ENCODE measurements at regions not wholly inside any gene's neighbourhood (a gene's known extent, or its start where the extent isn't known, plus 50 kb on each side); places are given as distances from the start of the nearest gene placed in this dataset.

DNA sequence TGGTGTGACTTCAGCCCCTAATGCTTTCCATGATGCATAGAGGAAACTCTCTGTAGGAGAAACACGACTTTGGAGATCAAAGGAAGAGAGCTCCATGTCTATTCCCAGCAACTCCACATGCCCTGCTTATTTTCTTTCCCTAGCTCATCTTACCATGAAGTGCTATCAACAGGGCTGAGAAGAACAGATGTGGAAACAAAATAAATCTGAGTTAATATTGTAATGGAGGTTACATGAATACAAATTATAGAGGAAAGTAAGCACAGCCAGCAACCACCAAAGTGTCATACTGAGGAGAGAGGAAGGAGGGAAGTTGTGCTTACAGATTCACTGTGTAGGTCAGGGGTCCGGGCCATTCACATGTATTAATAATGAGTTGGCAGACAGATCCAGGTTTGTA lies 157.5 kb downstream of the RFPL4B start:
- H3K4me3 ChIP-seq (ENCODE audit: low read depth, low read length), result no peak overlapping the region
- POLR2A ChIA-PET, result no interaction called here
- CTCF ChIA-PET, result no interaction called here
- no peak for TF ChIP-seq CTCF (IDR thresholded peaks at IDR 0.05; ENCODE audit: insufficient read depth, low read length, missing control alignments)
- no peak for DNase-seq (ENCODE audit: low read depth, low spot score)

- DNase-seq (ENCODE audit: low read depth, low spot score), result no peak
- POLR2A ChIA-PET, result no interaction called here
- no peak for TF ChIP-seq CTCF (IDR thresholded peaks at IDR 0.05; ENCODE audit: insufficient read depth, low read length, missing control alignments)
- CTCF ChIA-PET, result no interaction called here
- H3K4me3 ChIP-seq (ENCODE audit: low read depth, low read length), result no peak overlapping the region
These were observed 164.3 kb downstream of the RFPL4B start for GRCh38 chr6:112511441-112511840.

GRCh38 chr6:112513175-112513574 lies 166.0 kb downstream of the RFPL4B start:
- POLR2A ChIA-PET, result no interaction called here
- no peak overlapping the region for H3K4me3 ChIP-seq (ENCODE audit: low read depth, low read length)
- DNase-seq (ENCODE audit: low read depth, low spot score), result no peak
- CTCF ChIA-PET, result no interaction called here
- TF ChIP-seq CTCF (IDR thresholded peaks at IDR 0.05; ENCODE audit: insufficient read depth, low read length, missing control alignments), result no peak

GRCh38 chr6:112522587-112522986 lies 175.5 kb downstream of the RFPL4B start:
- no peak for TF ChIP-seq CTCF (IDR thresholded peaks at IDR 0.05; ENCODE audit: insufficient read depth, low read length, missing control alignments)
- POLR2A ChIA-PET, result no interaction called here
- DNase-seq (ENCODE audit: low read depth, low spot score), result no peak
- CTCF ChIA-PET, result no interaction called here
- H3K4me3 ChIP-seq (ENCODE audit: low read depth, low read length), result no peak overlapping the region

DNA sequence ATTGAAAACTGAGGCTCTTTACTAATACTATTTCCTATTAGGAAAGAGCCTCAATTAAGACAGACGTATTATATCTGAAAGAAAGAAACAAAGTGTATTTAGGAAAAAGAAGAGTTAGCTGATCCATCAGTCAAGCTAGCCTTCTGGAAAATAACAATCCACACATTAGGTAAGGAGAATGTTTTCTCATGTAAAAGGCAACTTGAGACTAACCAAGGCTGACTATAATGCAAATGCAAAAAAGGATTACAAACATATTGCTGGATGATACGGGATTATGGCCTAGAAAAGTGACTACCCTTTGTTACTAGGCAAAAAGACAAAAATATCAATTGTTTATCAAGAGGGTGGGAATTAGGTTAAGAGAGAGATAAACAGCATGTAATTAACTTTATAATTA lies 176.9 kb downstream of the RFPL4B start:
- TF ChIP-seq CTCF (IDR thresholded peaks at IDR 0.05; ENCODE audit: insufficient read depth, low read length, missing control alignments), result no peak
- ChIA-PET POLR2A (no interaction called here), CTCF (no interaction called here)
- no peak overlapping the region for H3K4me3 ChIP-seq (ENCODE audit: low read depth, low read length)
- no peak for DNase-seq (ENCODE audit: low read depth, low spot score)

DNA sequence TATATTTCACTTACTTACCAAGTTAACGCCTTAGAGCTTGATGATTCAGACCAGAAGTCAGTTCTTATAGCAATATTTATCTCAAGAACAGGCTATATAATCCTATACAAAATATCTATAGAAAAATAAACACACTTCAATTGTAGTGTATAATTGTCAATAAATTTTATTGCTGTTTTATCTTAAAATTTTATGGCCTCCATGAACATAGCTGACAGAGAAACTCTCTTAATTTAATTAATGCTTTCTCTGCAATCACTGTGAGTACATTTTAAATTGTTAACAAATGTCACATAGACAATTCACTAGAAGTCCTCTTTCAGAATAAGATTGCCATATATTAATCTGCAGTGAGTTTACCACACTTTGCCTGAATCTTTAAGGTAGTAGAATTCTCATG lies 178.6 kb downstream of the RFPL4B start:
- ChIA-PET CTCF (no interaction called here), POLR2A (no interaction called here)
- DNase-seq (ENCODE audit: low read depth, low spot score), result no peak
- TF ChIP-seq CTCF (IDR thresholded peaks at IDR 0.05; ENCODE audit: insufficient read depth, low read length, missing control alignments), result no peak
- H3K4me3 ChIP-seq (ENCODE audit: low read depth, low read length), result no peak overlapping the region
